AG10803 (cell line): ENCODE measurements at regions not wholly inside any gene's neighbourhood (a gene's known extent, or its start where the extent isn't known, plus 50 kb on each side); places are given as distances from the start of the nearest gene placed in this dataset.

Experiments used
- DNase-seq: peaks from one replicate; pipeline ENCODE4 v3.0.0; 2010; ENCODE audit warnings: low read depth
- H3K4me3 ChIP-seq: 2 replicates; pipeline ENCODE4 v1.5.1; 2011; ENCODE audit warnings: mild to moderate bottlenecking, low read length, control low read depth
- CTCF ChIP-seq: conservative IDR thresholded peaks from 2 replicates; pipeline ENCODE4 v1.5.1; 2011; ENCODE audit warnings: mild to moderate bottlenecking, low read length, control low read depth, inconsistent platforms

- H3K4me3 ChIP-seq, result no peak overlapping the region
- no peak for TF ChIP-seq CTCF
- no peak for DNase-seq
Observed at GRCh38 chr10:88129013-88129412, 265.6 kb downstream of the PTEN start.

GRCh38 chr10:88130912-88131311, 267.5 kb downstream of the PTEN start:
- no peak overlapping the region for H3K4me3 ChIP-seq
- DNase-seq, result no peak
- TF ChIP-seq CTCF, result no peak

- TF ChIP-seq CTCF, result no peak; the same call in 1 of the 2 replicates
- peak; percentile 66 for DNase-seq
- H3K4me3 ChIP-seq, result no peak overlapping the region
Observed at GRCh38 chr10:88131511-88132139, 268.2 kb downstream of the PTEN start.

GRCh38 chr10:88136712-88137111, 273.3 kb downstream of the PTEN start:
- TF ChIP-seq CTCF, result no peak
- H3K4me3 ChIP-seq, result no peak overlapping the region
- DNase-seq, result no peak

- no peak overlapping the region for H3K4me3 ChIP-seq
- no peak for TF ChIP-seq CTCF
- no peak for DNase-seq
Observed at GRCh38 chr10:88138319-88138848, 275.0 kb downstream of the PTEN start.

GRCh38 chr10:88147000-88147798, 283.8 kb downstream of the PTEN start:
- no peak for DNase-seq
- no peak for TF ChIP-seq CTCF
- H3K4me3 ChIP-seq, result no peak overlapping the region

GRCh38 chr10:88149906-88150305, 286.5 kb downstream of the PTEN start:
- no peak for TF ChIP-seq CTCF
- peak; percentile 12 for DNase-seq
- no peak overlapping the region for H3K4me3 ChIP-seq
